ENCODE measurements at regions not wholly inside any gene's neighbourhood (a gene's known extent, or its start where the extent isn't known, plus 50 kb on each side); places are given as distances from the start of the nearest gene placed in this dataset.

DNA sequence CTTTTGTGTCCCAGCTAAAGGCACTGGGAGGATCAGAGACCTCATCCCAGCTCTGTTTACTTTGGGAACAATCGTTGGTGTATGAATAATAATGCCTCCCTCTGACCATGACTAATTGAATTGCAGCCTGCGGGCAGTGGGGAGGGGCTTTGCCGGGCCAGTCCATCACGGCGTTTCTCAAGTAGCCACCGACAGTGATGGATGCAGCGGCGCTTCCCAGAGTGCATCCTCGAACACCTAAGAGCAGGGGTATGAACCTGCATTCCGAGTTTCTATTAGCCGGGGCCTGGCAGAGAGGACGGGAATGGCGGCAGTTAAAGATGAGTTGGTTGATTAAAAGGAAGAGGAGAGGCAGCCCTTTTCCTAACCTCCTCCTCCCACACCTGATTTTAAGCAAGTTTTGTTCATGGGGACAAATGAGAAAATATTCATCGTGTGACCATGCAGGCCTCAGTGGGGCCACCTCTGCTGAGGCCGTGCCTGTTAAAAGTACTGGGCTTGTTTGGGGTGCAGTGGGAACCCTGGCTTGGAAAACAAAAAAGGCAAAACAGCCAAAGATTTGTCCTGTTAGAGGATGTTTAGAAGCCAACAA, 154.1 kb downstream of the FOXA2 start:
- DNase-seq: no peak

GRCh38 chr20:22429175-22430153, 154.9 kb downstream of the FOXA2 start:
- DNase-seq: no peak

DNA sequence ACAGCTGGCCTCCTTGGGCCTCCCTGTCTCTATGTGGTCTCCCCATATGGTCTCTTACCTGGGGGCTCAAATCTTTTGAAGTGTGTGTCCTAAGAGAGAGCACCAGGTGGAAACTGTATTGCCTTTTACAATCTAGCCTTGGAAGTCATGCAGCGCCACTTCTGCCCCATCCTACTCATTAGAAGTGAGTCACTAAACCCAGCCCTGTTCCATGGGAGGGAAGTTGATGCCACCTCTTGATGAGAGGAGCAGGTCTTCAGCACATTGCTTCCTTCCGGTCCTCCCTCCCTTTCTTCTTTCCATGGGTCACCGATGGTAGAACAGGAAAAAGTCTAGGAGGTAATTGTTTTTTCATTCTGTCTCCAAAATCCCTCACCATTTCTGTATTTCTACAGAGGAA, 156.3 kb downstream of the FOXA2 start:
- DNase-seq: no peak

- no peak for DNase-seq
These were observed 157.6 kb downstream of the FOXA2 start for GRCh38 chr20:22426772-22427171.

DNA sequence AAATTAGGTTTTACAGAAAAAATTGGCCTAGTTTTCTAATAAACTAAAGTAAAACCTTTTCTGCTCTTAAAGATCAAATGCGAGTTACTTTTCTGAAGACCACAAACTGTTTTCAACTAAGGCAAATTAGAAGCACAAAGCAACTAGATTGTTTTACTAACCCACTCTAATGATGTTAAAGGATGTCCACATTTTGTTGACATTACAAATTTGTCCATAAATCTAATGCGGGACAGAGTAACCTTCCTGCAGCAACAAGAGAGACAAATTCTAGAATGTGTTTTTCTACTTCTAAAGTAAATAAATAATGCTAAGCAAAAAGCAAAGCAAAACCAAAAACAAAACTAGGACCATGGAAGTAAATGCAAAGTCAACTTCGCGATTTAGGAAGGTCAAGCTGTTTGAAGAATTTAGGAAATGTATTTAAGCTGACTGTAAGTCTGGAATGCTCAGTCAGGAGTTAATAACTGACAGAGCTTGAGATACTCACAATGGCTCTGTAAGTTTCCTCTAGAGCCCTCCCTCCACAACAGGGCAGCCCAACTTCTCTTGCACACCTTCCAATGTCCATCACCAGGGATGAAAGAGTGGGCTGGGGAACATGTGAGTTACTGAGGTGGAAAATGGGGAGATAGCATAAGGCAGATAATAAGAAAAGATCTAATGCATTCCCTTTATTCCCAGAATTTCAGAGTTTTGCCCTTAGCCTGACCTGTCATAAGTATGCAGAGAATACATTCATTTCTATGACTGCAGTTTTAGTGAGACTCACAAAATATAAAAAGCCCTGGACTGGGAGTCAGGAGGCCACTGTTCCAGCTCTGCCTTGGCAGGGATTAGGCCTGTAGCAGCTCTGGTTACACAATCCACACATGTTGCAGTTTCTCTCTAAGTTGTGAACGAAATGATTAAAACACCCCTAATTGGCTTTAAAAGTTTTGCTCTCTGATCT, 158.8 kb downstream of the FOXA2 start:
- DNase-seq: no peak

DNA sequence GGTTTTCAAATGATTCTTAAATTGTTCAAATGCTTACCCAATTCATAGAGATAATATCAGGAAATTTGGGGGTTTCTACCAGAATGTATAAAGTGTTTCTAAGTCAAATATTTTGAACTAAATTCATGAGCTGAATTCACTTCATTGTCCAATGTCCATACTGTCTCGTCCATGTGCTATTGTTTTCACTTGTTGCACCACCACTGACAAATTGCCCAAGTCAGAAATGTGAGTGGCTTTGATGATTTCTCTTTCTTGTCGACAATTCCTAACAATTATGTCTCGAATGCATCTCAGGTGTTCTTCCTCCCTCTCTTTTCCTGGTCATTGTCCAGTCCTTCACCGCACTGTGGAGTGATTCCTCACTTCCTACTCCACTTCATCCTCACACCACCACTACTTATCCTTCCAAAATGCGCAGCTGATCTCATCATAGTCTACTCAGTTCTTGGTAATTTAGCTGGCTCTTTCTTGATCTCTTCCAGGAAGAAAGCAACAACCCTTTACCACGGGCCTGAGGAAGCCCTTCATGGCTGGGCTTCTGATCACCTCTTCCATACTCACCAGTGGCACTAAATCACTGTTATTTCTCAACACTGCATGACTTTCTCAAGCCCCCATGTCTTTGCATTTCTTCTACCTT, 161.1 kb downstream of the FOXA2 start:
- DNase-seq: no peak

DNA sequence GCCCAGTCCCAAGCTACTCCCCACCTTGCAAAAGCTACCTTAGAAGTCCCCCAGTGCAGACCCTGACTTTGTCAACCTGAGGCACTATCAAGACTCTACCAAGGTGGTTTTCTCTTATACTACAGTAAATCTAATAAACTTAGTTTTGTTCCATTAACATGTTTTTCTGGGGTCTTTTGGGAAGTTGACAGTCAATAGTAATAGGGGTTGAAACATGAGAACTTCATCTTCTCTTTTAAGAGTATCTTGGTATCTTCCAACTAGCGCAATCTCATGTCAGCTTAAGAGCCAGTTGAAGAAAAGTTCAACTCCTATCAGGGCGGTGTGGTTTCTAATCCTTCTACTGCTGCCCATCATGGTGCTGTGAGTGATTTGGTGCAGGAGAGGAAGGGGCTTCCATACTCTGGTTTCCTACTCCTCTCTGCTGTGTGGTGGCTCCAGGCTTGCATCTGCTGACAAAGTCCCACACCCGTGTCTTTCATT, 164.2 kb downstream of the FOXA2 start:
- DNase-seq: no peak

DNA sequence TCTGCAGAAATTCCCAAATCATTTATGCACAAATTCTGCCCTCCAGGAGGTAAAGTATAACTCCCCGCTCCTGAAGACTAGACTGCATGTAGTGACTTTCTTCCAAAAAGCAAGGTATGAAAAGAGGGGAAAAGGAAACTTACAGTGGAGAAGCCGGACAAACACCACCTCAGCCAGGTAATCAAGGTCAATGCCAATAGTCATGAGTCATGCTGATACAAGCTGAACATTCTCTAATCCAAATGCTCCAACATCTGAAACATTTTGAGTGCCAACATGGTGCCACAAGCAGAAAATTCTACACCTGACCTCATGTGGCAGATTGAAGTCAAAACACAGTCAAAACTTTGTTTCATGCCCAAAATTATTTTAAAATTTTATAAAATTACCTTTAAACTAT, 165.6 kb downstream of the FOXA2 start:
- no peak for DNase-seq

GRCh38 chr20:22414305-22414742, 170.0 kb downstream of the FOXA2 start:
- no peak for DNase-seq

DNA sequence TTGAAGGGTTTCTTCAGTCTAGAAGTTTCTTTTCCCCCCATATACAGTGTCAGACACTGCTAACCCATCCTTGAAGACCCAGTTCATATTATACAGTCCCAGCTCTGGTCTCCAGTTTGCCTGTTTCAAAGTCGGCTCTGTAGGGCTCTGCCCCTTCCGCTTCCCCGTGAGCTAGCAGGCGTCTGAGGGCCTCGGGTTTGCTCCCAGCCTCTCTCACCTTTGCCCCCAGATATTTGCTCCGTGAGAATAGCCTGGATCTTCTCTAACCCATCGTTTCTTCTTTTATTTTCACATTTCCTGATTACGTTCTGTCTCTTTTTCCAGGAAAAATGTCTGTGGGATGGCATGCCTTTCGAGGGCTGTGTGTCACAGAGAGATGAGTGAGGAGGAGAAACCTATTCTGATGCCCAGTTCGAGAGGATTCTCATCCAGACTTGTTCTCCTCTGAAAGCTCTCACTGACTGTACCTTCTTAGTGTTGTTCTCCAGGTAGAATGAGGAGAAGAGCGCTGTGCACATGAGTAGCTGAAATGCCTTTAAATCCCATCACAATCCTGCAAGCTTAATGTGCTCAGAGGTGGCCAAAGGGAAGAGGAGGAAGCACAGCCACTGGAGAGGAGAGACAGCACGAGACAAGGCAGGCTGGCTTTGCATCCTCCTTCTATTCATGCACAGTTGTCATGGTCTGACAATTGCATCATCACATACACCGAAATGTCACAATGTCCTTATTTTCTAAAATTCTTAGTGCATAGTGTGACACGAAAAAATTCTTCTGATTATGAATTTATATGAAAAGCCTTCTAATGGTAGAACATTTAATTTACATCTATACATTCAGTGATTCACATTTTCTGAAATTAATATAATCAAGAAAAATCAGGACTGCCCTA, 171.1 kb downstream of the FOXA2 start:
- DNase-seq: no peak

DNA sequence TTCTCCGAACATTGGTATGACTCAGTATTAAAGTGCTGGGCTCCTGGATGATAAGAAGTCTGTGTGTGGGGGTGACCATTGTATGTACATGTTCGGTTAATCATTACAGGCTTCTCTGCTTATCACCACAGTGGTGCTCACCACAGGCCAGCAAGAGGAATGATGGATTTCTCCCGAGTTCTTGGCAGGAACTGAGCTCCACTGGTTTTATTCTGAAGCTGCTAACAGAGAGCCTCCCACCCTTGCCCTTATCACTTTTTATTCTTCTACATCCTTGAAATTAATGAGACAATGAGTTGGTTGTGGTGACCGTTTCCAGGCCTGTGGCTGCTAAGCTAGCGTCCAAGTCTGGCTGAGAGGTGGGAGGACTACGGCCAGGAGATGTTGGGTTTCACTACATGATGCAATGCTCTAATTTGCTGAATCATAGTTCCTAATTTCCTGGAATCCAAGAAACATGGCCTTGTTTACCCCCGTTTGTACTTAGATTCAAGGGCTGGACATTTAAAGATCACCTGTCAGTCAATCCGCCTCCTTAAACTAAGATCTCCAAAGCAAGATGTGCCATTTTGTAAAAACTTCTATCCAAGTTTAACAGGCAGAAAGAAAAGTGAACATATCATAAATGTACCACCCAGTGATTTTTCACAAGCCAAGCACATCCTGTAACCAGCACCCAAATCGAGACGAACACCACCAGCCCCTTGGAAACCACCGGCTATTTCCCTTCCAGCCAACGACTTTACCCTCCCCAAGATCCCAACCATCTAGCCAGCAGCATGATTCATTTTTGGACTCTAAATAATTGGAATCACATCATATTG, 172.5 kb downstream of the FOXA2 start:
- no peak for DNase-seq

- DNase-seq: no peak
These were observed 173.1 kb downstream of the FOXA2 start for GRCh38 chr20:22411286-22411626.

GRCh38 chr20:22410556-22411130, 173.7 kb downstream of the FOXA2 start:
- no peak for DNase-seq

DNA sequence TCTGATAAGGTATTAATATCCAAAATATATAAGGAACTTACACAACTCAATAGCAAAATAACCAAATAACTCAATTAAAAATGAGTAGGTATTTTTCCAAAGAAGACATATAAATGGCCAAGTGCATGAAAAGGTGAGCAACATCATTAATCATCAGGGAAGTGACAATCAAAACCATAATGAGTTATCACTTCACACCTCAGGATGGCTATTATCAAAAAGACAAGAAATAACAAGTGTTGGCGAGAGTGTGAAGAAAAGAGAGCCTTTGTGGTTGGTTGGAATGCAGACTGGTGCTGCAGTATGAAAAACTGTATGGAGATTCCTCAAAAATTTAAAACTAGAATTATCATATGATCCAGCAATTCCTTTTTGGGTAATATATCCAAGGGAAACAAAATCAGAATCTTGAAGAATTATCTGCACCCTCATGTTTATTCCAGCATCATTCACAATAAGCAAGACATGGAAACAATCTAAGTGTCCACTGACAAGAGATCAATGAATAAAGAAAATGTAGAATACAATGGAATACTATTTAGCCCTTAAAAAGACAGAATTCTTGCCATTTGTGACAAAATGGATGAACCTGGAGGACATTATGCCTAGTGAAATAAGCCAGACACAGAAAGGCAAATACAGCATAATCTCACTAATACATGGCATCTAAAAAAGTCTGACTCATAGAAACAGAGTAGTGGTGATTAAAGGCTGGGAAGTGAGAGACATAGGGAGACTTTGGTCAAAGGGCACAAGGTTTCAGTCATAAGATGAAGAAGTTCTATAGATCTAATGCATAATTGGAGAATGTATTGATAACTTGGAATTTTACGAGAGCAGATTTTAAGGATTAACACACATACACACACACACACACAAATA, 175.6 kb downstream of the FOXA2 start:
- no peak for DNase-seq

DNA sequence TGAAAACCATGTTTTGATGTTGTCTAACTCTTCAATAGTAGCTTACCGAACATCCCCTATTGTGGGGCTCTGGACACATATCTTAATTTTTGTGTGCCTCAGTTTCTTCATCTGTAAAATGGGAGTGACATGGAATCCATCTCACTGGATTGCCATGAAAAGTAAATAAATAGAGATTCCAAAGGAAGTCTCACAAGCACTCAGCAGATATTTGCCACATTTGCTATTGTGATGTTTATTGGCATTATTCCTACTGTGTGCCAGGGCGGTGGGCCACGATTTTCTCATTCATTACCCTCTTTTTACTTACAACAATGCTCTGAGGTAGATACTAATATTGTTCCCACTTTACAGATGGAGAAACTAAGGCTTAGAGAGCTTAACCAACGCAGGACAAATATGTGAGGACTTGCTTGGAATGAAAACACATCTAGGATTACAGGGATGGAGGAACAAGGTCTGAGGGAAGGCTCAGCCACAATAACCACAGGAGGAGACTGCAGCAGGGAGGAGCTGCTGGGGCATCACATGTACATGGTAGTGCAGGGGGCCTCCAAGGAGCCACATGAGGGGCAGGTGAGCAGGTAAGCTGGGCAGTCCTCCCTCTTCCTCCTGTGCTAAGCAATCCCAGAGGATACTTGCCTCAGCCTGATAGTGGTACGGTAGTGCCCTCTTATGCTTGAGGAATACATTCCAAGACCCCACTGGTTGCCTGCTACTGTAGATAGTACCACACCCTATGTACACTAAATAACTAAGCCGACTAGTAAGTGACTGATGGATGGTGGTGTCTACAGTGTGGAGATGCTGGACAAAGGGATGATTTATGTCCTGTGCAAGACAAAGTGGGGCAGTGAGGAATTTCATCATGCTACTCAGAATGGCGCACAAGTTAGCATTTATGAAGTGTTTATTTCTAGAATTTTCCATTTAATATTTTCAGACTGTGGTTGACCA, 176.9 kb downstream of the FOXA2 start:
- DNase-seq: no peak

GRCh38 chr20:22404419-22405170, 179.8 kb downstream of the FOXA2 start:
- DNase-seq: no peak
